OCI-LY1 (cell line): ENCODE measurements at regions not wholly inside any gene's neighbourhood (a gene's known extent, or its start where the extent isn't known, plus 50 kb on each side); places are given as distances from the start of the nearest gene placed in this dataset.

Source experiments
- CTCF ChIP-seq: fragments of 200-600 bp; sonication (generic), shearing (Covaris generic); IDR thresholded peaks from 2 replicates; pipeline ENCODE4 v1.5.1; 2017; ENCODE audit warnings: mild to moderate bottlenecking, antibody characterized with exemption, low read length, moderate library complexity, mixed read lengths
- EZH2 ChIP-seq: fragments of 200-600 bp; sonication (generic), shearing (Covaris generic); IDR thresholded peaks from 2 replicates; pipeline ENCODE4 v1.8.0; 2017; ENCODE audit warnings: borderline replicate concordance, mixed run types, mild to moderate bottlenecking, antibody characterized with exemption, low read length, moderate library complexity, mixed read lengths

- TF ChIP-seq EZH2 (no peak), CTCF (no peak)
Measured at GRCh38 chr1:157237522-157237921, 99.3 kb upstream of the ETV3 start.
